ENCODE measurements at regions not wholly inside any gene's neighbourhood (a gene's known extent, or its start where the extent isn't known, plus 50 kb on each side); places are given as distances from the start of the nearest gene placed in this dataset.

GRCh38 chr15:46589088-46589487 lies 954.3 kb downstream of the SQOR start:
- Histone ChIP-seq H3K27ac (no peak overlapping the region), H3K9me3 (no peaks in the 10 kb centered on the region), H3K4me1 (ENCODE audit: insufficient read depth) (no peaks in the 10 kb centered on the region), H3K4me3 (no peak overlapping the region), H3K36me3 (no peaks in the 10 kb centered on the region), H3K27me3 (no peaks in the 10 kb centered on the region)
- intact Hi-C loops (cut with DNase I) = no loop called here
- WGBS, 3 donors = 70 to 93% (median 84%) methylated on average over 4 of the region's 4 CpGs
- TF ChIP-seq CTCF (IDR thresholded peaks at IDR 0.05) (no peak), POLR2A (IDR thresholded peaks at IDR 0.05) (no peak), EP300 (IDR thresholded peaks at IDR 0.05) (no peak)
- DNase-seq = no peak

- intact Hi-C loops (cut with DNase I) = no loop called here
- Histone ChIP-seq H3K27me3 (no peaks in the 10 kb centered on the region), H3K4me1 (ENCODE audit: insufficient read depth) (no peaks in the 10 kb centered on the region), H3K9me3 (no peaks in the 10 kb centered on the region), H3K4me3 (no peak overlapping the region), H3K27ac (no peak overlapping the region), H3K36me3 (no peaks in the 10 kb centered on the region)
- DNase-seq = no peak
- WGBS, 3 donors = 68 to 80% (median 68%) methylated on average over 4 of the region's 4 CpGs
- TF ChIP-seq CTCF (IDR thresholded peaks at IDR 0.05) (no peak), POLR2A (IDR thresholded peaks at IDR 0.05) (no peak), EP300 (IDR thresholded peaks at IDR 0.05) (no peak)
Observed at GRCh38 chr15:46591462-46591861, 956.6 kb downstream of the SQOR start.

GRCh38 chr15:46595016-46595415 lies 960.2 kb downstream of the SQOR start:
- Histone ChIP-seq H3K36me3 (no peaks in the 10 kb centered on the region), H3K4me3 (no peak overlapping the region), H3K27ac (no peak overlapping the region), H3K4me1 (ENCODE audit: insufficient read depth) (no peaks in the 10 kb centered on the region), H3K27me3 (no peaks in the 10 kb centered on the region), H3K9me3 (no peaks in the 10 kb centered on the region)
- intact Hi-C loops (cut with DNase I) = no loop called here
- no peak for TF ChIP-seq EP300 (IDR thresholded peaks at IDR 0.05)
- TF ChIP-seq CTCF (IDR thresholded peaks at IDR 0.05) = no peak
- no peak for TF ChIP-seq POLR2A (IDR thresholded peaks at IDR 0.05)
- no peak for DNase-seq
- WGBS, 3 donors = 75 to 90% (median 82%) methylated on average over 3 of the region's 3 CpGs

GRCh38 chr15:46607077-46607476 lies 972.2 kb downstream of the SQOR start:
- WGBS, 3 donors = 21 to 24% (median 23%) methylated on average over 3 of the region's 3 CpGs
- Histone ChIP-seq H3K4me1 (ENCODE audit: insufficient read depth) (no peaks in the 10 kb centered on the region), H3K9me3 (no peaks in the 10 kb centered on the region), H3K36me3 (no peaks in the 10 kb centered on the region), H3K4me3 (no peak overlapping the region), H3K27me3 (no peaks in the 10 kb centered on the region), H3K27ac (no peak overlapping the region)
- no peak for TF ChIP-seq POLR2A (IDR thresholded peaks at IDR 0.05)
- TF ChIP-seq EP300 (IDR thresholded peaks at IDR 0.05) = no peak
- no peak for TF ChIP-seq CTCF (IDR thresholded peaks at IDR 0.05)
- DNase-seq = no peak
- intact Hi-C loops (cut with DNase I) = no loop called here

DNA sequence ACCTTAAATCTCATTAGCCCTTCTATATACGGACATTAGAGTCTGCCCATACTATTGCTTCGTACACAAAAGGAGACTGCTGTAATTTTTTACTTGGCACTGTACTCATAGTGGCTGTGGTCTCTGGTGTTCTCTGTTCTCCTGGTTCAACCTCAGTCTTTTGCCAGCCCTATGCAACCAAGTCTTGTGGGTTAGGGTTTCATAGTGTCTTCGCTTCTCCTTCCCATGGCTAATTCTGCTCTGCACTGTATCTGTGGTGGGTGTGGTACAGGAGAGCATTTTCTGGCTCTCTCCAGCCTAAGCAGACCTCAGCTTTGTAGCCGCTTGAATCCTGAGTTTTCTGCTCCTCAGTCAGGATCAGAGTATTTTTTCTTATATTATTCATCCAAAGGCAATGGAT lies 981.2 kb downstream of the SQOR start:
- Histone ChIP-seq H3K9me3 (no peaks in the 10 kb centered on the region), H3K36me3 (no peaks in the 10 kb centered on the region), H3K27ac (no peak overlapping the region), H3K27me3 (no peaks in the 10 kb centered on the region), H3K4me3 (no peak overlapping the region), H3K4me1 (ENCODE audit: insufficient read depth) (no peaks in the 10 kb centered on the region)
- TF ChIP-seq EP300 (IDR thresholded peaks at IDR 0.05) = no peak
- TF ChIP-seq CTCF (IDR thresholded peaks at IDR 0.05) = no peak
- no peak for DNase-seq
- 87 to 93% (median 92%) methylated on average over 4 of the region's 4 CpGs for WGBS, 3 donors
- intact Hi-C loops (cut with DNase I) = no loop called here
